Left renal cortex interstitium (tissue), 4 donors: ENCODE measurements at regions not wholly inside any gene's neighbourhood (a gene's known extent, or its start where the extent isn't known, plus 50 kb on each side); places are given as distances from the start of the nearest gene placed in this dataset.

Source experiments
- DNase-seq, 4 donors: peaks; one replicate each; pipeline ENCODE4 v3.0.0-alpha.2; 2013; ENCODE audit warnings: low read depth in 4 of 4, low spot score in 2 of 4, missing footprints in 1 of 4

- no peak for DNase-seq
Observed at GRCh38 chr19:31223740-31224534, 125.3 kb downstream of the TSHZ3 start.

GRCh38 chr19:31220540-31220939 lies 128.7 kb downstream of the TSHZ3 start:
- DNase-seq, result no peak

GRCh38 chr19:31214997-31215396 lies 134.2 kb downstream of the TSHZ3 start:
- no peak for DNase-seq

- DNase-seq, result no peak
Observed at GRCh38 chr19:31214086-31214485, 135.2 kb downstream of the TSHZ3 start.

- no peak for DNase-seq
Observed at GRCh38 chr19:31211088-31211487, 138.1 kb downstream of the TSHZ3 start.

- DNase-seq, result no peak
Observed at GRCh38 chr19:31205887-31206518, 143.2 kb downstream of the TSHZ3 start.

- DNase-seq, result no peak
Observed at GRCh38 chr19:31204115-31204514, 145.1 kb downstream of the TSHZ3 start.

GRCh38 chr19:31185261-31185660 lies 164.0 kb downstream of the TSHZ3 start:
- no peak for DNase-seq

GRCh38 chr19:31181535-31181934 lies 167.7 kb downstream of the TSHZ3 start:
- DNase-seq, result no peak

- DNase-seq, result no peak
Observed at GRCh38 chr19:31180907-31181306, 168.3 kb downstream of the TSHZ3 start.

- no peak for DNase-seq
Observed at GRCh38 chr19:31179471-31179852, 169.8 kb downstream of the TSHZ3 start.

GRCh38 chr19:31178833-31179470 lies 170.3 kb downstream of the TSHZ3 start:
- DNase-seq, result no peak

GRCh38 chr19:31177246-31177645 lies 172.0 kb downstream of the TSHZ3 start:
- no peak for DNase-seq

- DNase-seq, result no peak
Observed at GRCh38 chr19:31175564-31176348, 173.5 kb downstream of the TSHZ3 start.

- DNase-seq, result no peak
Observed at GRCh38 chr19:31174948-31175347, 174.3 kb downstream of the TSHZ3 start.

GRCh38 chr19:31173991-31174390 lies 175.2 kb downstream of the TSHZ3 start:
- DNase-seq, result no peak

GRCh38 chr19:31171936-31172335 lies 177.3 kb downstream of the TSHZ3 start:
- no peak for DNase-seq

GRCh38 chr19:31170046-31170445 lies 179.2 kb downstream of the TSHZ3 start:
- no peak for DNase-seq

- DNase-seq, result no peak
Observed at GRCh38 chr19:31168106-31168625, 181.1 kb downstream of the TSHZ3 start.

GRCh38 chr19:31167690-31168089 lies 181.5 kb downstream of the TSHZ3 start:
- DNase-seq, result no peak

GRCh38 chr19:31166206-31166605 lies 183.0 kb downstream of the TSHZ3 start:
- no peak for DNase-seq
